A549 (cell line): ENCODE measurements at regions not wholly inside any gene's neighbourhood (a gene's known extent, or its start where the extent isn't known, plus 50 kb on each side); places are given as distances from the start of the nearest gene placed in this dataset.

Experiments
- ATAC-seq, 2 experiments: fragments of 200-7000 bp in 1 of 2; fragments of >200 bp in 1 of 2; cut with Nextera tagmentation in 1 of 2; cut with Tn5 transposase in 1 of 2; 3 replicates each; pipeline versions ENCODE4 v1.8.0 to v1.9.1; 2018 to 2020; ENCODE audit warnings: mild to moderate bottlenecking in 1 of 2, moderate library complexity in 1 of 2
- CTCF ChIA-PET: fragments of 300-600 bp; sonication (Branson Sonifier 250); formaldehyde crosslinking; extraction: SDS; loops from one replicate; lab custom pipeline; 2021; ENCODE audit warnings: antibody characterized with exemption, inconsistent platforms; lab: Yijun Ruan, JAX
- POLR2A ChIA-PET: fragments of 350-600 bp; formaldehyde crosslinking; extraction: SDS; loops from one replicate; lab custom pipeline; 2021; ENCODE audit warnings: antibody characterized with exemption, inconsistent platforms; lab: Yijun Ruan, JAX
- DNase-seq, 2 experiments: peaks; one replicate each; pipeline versions ENCODE4 v3.0.0 to v3.0.0-alpha.2; 2011 to 2016; ENCODE audit warnings: low read depth in 1 of 2, low spot score in 1 of 2
- FAIRE-seq: peaks from 2 replicates; lab custom pipeline; 2011; peaks lifted over from hg19 to GRCh38; lab: Jason Lieb, UNC
- H3K27ac ChIP-seq, 2 experiments: fragments of >200 bp; sonication (Bioruptor Twin); formaldehyde crosslinking; 3 replicates each; pipeline ENCODE4 v1.5.1; 2016 to 2017
- H3K4me1 ChIP-seq: fragments of >200 bp; sonication (Bioruptor Twin); formaldehyde crosslinking; 3 replicates; pipeline ENCODE4 v1.6.1; 2016
- H3K4me2 ChIP-seq: fragments of >200 bp; sonication (Bioruptor Twin); formaldehyde crosslinking; 3 replicates; pipeline ENCODE4 v1.6.1; 2016
- H3K4me3 ChIP-seq: fragments of >200 bp; sonication (Bioruptor Twin); formaldehyde crosslinking; 3 replicates; pipeline ENCODE4 v1.5.1; 2016
- H3K9me3 ChIP-seq: fragments of >200 bp; sonication (Bioruptor Twin); formaldehyde crosslinking; 3 replicates; pipeline ENCODE4 v1.6.1; 2016
- BHLHE40 ChIP-seq: IDR thresholded peaks from 2 replicates; pipeline ENCODE4 v1.6.1; 2012; ENCODE audit warnings: low read depth, low read length, inconsistent platforms
- CHD2 ChIP-seq: fragments of 150-350 bp; IDR thresholded peaks from 2 replicates; pipeline ENCODE4 v1.6.1; 2014; ENCODE audit warnings: low read length; ENCODE audit not compliant: partially characterized antibody
- CHD4 ChIP-seq: fragments of 200-600 bp; sonication (generic); IDR thresholded peaks from 2 replicates; pipeline ENCODE4 v1.6.1; 2016; ENCODE audit warnings: antibody characterized with exemption, mild to moderate bottlenecking, borderline replicate concordance
- EHF ChIP-seq: fragments of 250-450 bp; sonication (Bioruptor Pico); IDR thresholded peaks from 2 replicates; pipeline ENCODE4 v1.5.0; 2020; ENCODE audit warnings: mild to moderate bottlenecking
- ESRRA ChIP-seq: fragments of 150-350 bp; IDR thresholded peaks from 2 replicates; pipeline ENCODE4 v1.6.1; 2014; ENCODE audit warnings: mild to moderate bottlenecking, low read length, borderline replicate concordance
- FOSB ChIP-seq: fragments of 250-450 bp; sonication (Bioruptor Pico); IDR thresholded peaks from 2 replicates; pipeline ENCODE4 v1.5.0; 2020; ENCODE audit warnings: mild to moderate bottlenecking, moderate library complexity
- GATA3 ChIP-seq: IDR thresholded peaks from 2 replicates; pipeline ENCODE4 v1.6.1; 2012; ENCODE audit warnings: borderline replicate concordance
- HEYL ChIP-seq: fragments of 250-450 bp; sonication (Bioruptor Pico); IDR thresholded peaks from 2 replicates; pipeline ENCODE4 v1.8.0; 2021; ENCODE audit warnings: mild to moderate bottlenecking, moderate library complexity
- HOXB13 ChIP-seq: fragments of 250-450 bp; sonication (Bioruptor Pico); IDR thresholded peaks from 2 replicates; pipeline ENCODE4 v1.5.0; 2020; ENCODE audit warnings: low read depth, mild to moderate bottlenecking, moderate library complexity
- MAFK ChIP-seq: fragments of 450-650 bp; IDR thresholded peaks from 2 replicates; pipeline ENCODE4 v1.6.1; 2014; ENCODE audit not compliant: partially characterized antibody
- NPAS2 ChIP-seq: fragments of 250-450 bp; sonication (Bioruptor Pico); IDR thresholded peaks from 2 replicates; pipeline ENCODE4 v1.8.0; 2022; ENCODE audit warnings: mild to moderate bottlenecking, moderate library complexity, borderline replicate concordance
- NR3C1 ChIP-seq: fragments of >200 bp; sonication (Bioruptor Twin); formaldehyde crosslinking; IDR thresholded peaks from 3 replicates; pipeline ENCODE4 v1.6.1; 2017
- PHF8 ChIP-seq: fragments of 200-600 bp; sonication (generic); IDR thresholded peaks from 2 replicates; pipeline ENCODE4 v1.6.1; 2016; ENCODE audit warnings: low read depth, mild to moderate bottlenecking, antibody characterized with exemption, moderate library complexity, borderline replicate concordance
- RAD21 ChIP-seq, 2 experiments: fragments of >200 bp in 1 of 2; sonication (Bioruptor Twin) in 1 of 2; formaldehyde crosslinking in 1 of 2; IDR thresholded peaks in 1 of 2; conservative IDR thresholded peaks in 1 of 2; 2 replicates in 1 of 2; 3 replicates in 1 of 2; pipeline ENCODE4 v1.6.1; 2012 to 2018; ENCODE audit warnings: inconsistent platforms in 1 of 2
- RCOR1 ChIP-seq: fragments of 150-350 bp; IDR thresholded peaks from 2 replicates; pipeline ENCODE4 v1.6.1; 2014; ENCODE audit warnings: antibody characterized with exemption, low read length, low read depth
- REST ChIP-seq: fragments of 200-600 bp; sonication (generic); IDR thresholded peaks from 2 replicates; pipeline ENCODE4 v1.6.1; 2016; ENCODE audit warnings: antibody characterized with exemption, mild to moderate bottlenecking, moderate library complexity
- SREBF2 ChIP-seq: fragments of 450-650 bp; IDR thresholded peaks from 2 replicates; pipeline ENCODE4 v1.6.1; 2014; ENCODE audit warnings: mild to moderate bottlenecking, moderate library complexity
- TFCP2L1 ChIP-seq: fragments of 250-450 bp; sonication (Bioruptor Pico); IDR thresholded peaks from 2 replicates; pipeline ENCODE4 v1.5.0; 2021; ENCODE audit warnings: mild to moderate bottlenecking
- TP53 ChIP-seq: fragments of 250-450 bp; sonication (Bioruptor Pico); IDR thresholded peaks from 2 replicates; pipeline ENCODE4 v1.5.0; 2021; ENCODE audit warnings: mild to moderate bottlenecking, moderate library complexity
- ZC3H11A ChIP-seq: fragments of 450-650 bp; IDR thresholded peaks from 2 replicates; pipeline ENCODE4 v1.6.1; 2014; ENCODE audit warnings: antibody characterized with exemption, mild to moderate bottlenecking
- WGBS: methylation state at CpG from one replicate; pipeline ENCODE4 v1.1.6; 2017; ENCODE audit errors: missing lambda C conversion rate; 5-methylcytosine and 5-hydroxymethylcytosine counted together
- TF ChIP-seq, protein P1 (sequence below): fragments of >200 bp; sonication (Bioruptor Twin); formaldehyde crosslinking; IDR thresholded peaks from 2 replicates; pipeline ENCODE4 v1.6.1; 2016
- TF ChIP-seq, protein P2 (sequence below): fragments of 150-350 bp; IDR thresholded peaks from 2 replicates; pipeline ENCODE4 v1.6.1; 2014; ENCODE audit warnings: low read depth, mild to moderate bottlenecking, low read length

DNA sequence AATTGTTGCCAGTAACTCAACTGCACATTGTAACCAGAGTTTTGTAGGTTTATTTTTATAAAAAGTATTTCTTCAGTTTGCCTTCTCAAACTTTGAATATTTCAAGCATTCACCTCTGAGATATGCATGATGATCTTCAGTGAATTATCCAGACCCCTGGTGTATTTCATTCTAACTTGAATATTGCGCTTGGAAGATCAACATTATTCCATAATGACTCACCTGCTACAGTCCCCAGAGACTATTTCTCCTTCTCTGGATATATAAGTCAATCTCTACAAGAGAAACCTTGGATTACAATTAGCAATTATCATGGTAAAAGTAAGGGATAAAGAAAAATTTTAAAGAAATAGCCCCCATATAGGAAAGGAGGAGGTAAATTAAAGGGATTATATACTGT, 1041.0 kb downstream of the TLE1 start:
- H3K4me3 ChIP-seq = no peak overlapping the region
- 19% methylated on average over 1 of the region's 1 CpG for whole genome bisulfite sequencing
- no peak overlapping the region for H3K27ac ChIP-seq
- DNase-seq (no peak), ATAC-seq (no peak), FAIRE-seq (no peak)
- CTCF ChIA-PET = no interaction called here
- POLR2A ChIA-PET = interaction anchor here (0.6 kb wide), 1 partner anchor 65 kb away, joined by 3 read pairs; no protein-coding TSS in a partner anchor
- TF ChIP-seq ESRRA (no peak), TP53 (CRISPR knock-in tag) (no peak), TFCP2L1 (CRISPR knock-in tag) (no peak), RCOR1 (no peak), CHD2 (no peak), HOXB13 (CRISPR knock-in tag) (no peak), SREBF2 (no peak), REST (no peak), RAD21 (conservative IDR thresholded peaks at IDR 0.05 in 1 of 2, IDR thresholded peaks at IDR 0.05 in 1 of 2) (no peak), NR3C1 (no peak), CHD4 (no peak), NPAS2 (CRISPR knock-in tag) (no peak), FOSB (no peak), GATA3 (no peak)
- TF ChIP-seq, protein P1, sequence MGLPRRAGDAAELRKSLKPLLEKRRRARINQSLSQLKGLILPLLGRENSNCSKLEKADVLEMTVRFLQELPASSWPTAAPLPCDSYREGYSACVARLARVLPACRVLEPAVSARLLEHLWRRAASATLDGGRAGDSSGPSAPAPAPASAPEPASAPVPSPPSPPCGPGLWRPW = no peak
- no peaks in the 10 kb centered on the region for H3K9me3 ChIP-seq
- H3K4me1 ChIP-seq = no peaks in the 10 kb centered on the region
- H3K4me2 ChIP-seq = no peak overlapping the region

GRCh38 chr9:80646211-80646610, 1043.1 kb downstream of the TLE1 start:
- H3K4me3 ChIP-seq = no peak overlapping the region
- no peak overlapping the region for H3K27ac ChIP-seq
- H3K9me3 ChIP-seq = no peaks in the 10 kb centered on the region
- FAIRE-seq = no peak
- no peaks in the 10 kb centered on the region for H3K4me1 ChIP-seq
- ChIA-PET CTCF (interaction anchor here (1.0 kb wide), 1 partner anchor 19 kb away, joined by 3 read pairs; no protein-coding TSS in a partner anchor), POLR2A (no interaction called here)
- 42% methylated on average over 4 of the region's 4 CpGs for WGBS
- DNase-seq = no peak
- ATAC-seq = no peak
- no peak for TF ChIP-seq ZC3H11A
- no peak for TF ChIP-seq HEYL (CRISPR knock-in tag)
- TF ChIP-seq HOXB13 (CRISPR knock-in tag) = no peak
- no peak for TF ChIP-seq BHLHE40
- TF ChIP-seq MAFK = no peak
- TF ChIP-seq, protein P1 = no peak
- no peak for TF ChIP-seq EHF
- TF ChIP-seq SREBF2 = no peak
- TF ChIP-seq, protein P2, sequence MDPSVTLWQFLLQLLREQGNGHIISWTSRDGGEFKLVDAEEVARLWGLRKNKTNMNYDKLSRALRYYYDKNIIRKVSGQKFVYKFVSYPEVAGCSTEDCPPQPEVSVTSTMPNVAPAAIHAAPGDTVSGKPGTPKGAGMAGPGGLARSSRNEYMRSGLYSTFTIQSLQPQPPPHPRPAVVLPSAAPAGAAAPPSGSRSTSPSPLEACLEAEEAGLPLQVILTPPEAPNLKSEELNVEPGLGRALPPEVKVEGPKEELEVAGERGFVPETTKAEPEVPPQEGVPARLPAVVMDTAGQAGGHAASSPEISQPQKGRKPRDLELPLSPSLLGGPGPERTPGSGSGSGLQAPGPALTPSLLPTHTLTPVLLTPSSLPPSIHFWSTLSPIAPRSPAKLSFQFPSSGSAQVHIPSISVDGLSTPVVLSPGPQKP = no peak
- TF ChIP-seq REST = no peak
- no peak for TF ChIP-seq RCOR1
- no peak for TF ChIP-seq PHF8
- TF ChIP-seq, all 56 proteins: peak for 0
- no peak overlapping the region for H3K4me2 ChIP-seq
